ENCODE measurements at regions not wholly inside any gene's neighbourhood (a gene's known extent, or its start where the extent isn't known, plus 50 kb on each side); places are given as distances from the start of the nearest gene placed in this dataset.

- DNase-seq, result no peak
Observed at GRCh38 chr2:64836566-64836965, 152.6 kb upstream of the SLC1A4 start.

- no peak for DNase-seq
Observed at GRCh38 chr2:64837116-64837731, 152.0 kb upstream of the SLC1A4 start.

GRCh38 chr2:64837925-64838641, 151.1 kb upstream of the SLC1A4 start:
- DNase-seq, result no peak

- no peak for DNase-seq
Observed at GRCh38 chr2:64838817-64839216, 150.4 kb upstream of the SLC1A4 start.

GRCh38 chr2:64839844-64840243, 149.4 kb upstream of the SLC1A4 start:
- DNase-seq, result no peak

GRCh38 chr2:64840426-64840881, 148.7 kb upstream of the SLC1A4 start:
- DNase-seq, result no peak

GRCh38 chr2:64841461-64841860, 147.7 kb upstream of the SLC1A4 start:
- no peak for DNase-seq

GRCh38 chr2:64842030-64842429, 147.2 kb upstream of the SLC1A4 start:
- DNase-seq, result no peak

GRCh38 chr2:64844087-64844486, 145.1 kb upstream of the SLC1A4 start:
- no peak for DNase-seq

GRCh38 chr2:64845273-64845905, 143.8 kb upstream of the SLC1A4 start:
- no peak for DNase-seq

- DNase-seq, result no peak
Observed at GRCh38 chr2:64846177-64846576, 143.0 kb upstream of the SLC1A4 start.

- no peak for DNase-seq
Observed at GRCh38 chr2:64847930-64848329, 141.3 kb upstream of the SLC1A4 start.

- no peak for DNase-seq
Observed at GRCh38 chr2:64848363-64848762, 140.8 kb upstream of the SLC1A4 start.

- no peak for DNase-seq
Observed at GRCh38 chr2:64848945-64849344, 140.3 kb upstream of the SLC1A4 start.

- no peak for DNase-seq
Observed at GRCh38 chr2:64850642-64851041, 138.6 kb upstream of the SLC1A4 start.

- DNase-seq, result no peak
Observed at GRCh38 chr2:64852771-64853241, 136.4 kb upstream of the SLC1A4 start.

- no peak for DNase-seq
Observed at GRCh38 chr2:64853306-64853705, 135.9 kb upstream of the SLC1A4 start.

GRCh38 chr2:64853894-64854293, 135.3 kb upstream of the SLC1A4 start:
- DNase-seq, result no peak

- DNase-seq, result no peak
Observed at GRCh38 chr2:64854773-64855237, 134.4 kb upstream of the SLC1A4 start.

GRCh38 chr2:64857581-64858471, 131.4 kb upstream of the SLC1A4 start:
- DNase-seq, result no peak

GRCh38 chr2:64858541-64859311, 130.5 kb upstream of the SLC1A4 start:
- no peak for DNase-seq
